Activated CD8-positive, alpha-beta memory T cell treated with anti-CD3 and anti-CD28 coated beads, Interleukin-2, amount 10 ng/mL, durations not matched to agents 7 days and 5 days (primary cell): ENCODE measurements at regions not wholly inside any gene's neighbourhood (a gene's known extent, or its start where the extent isn't known, plus 50 kb on each side); places are given as distances from the start of the nearest gene placed in this dataset.

Experiments used
- ATAC-seq: fragments of 150-1000 bp; cut with Tn5 transposase; one replicate; pipeline ENCODE4 v1.10.0; 2021; ENCODE audit warnings: moderate library complexity
- CTCF ChIA-PET: fragments of 350-600 bp; sonication (Branson Sonifier 250); formaldehyde crosslinking; loops from one replicate; lab custom pipeline; 2021; ENCODE audit warnings: antibody characterized with exemption; lab: Charles Lee
- DNase-seq: peaks from one replicate; pipeline ENCODE4 v3.0.0-alpha.2; 2020
- H3K27ac Mint-ChIP-seq: one replicate; pipeline ENCODE4 v1.8.0; 2021; ENCODE audit warnings: mild to moderate bottlenecking, mixed read lengths
- H3K27me3 Mint-ChIP-seq: one replicate; pipeline ENCODE4 v1.8.0; 2021; ENCODE audit warnings: mixed read lengths
- H3K36me3 Mint-ChIP-seq: one replicate; pipeline ENCODE4 v1.8.0; 2021; ENCODE audit warnings: mild to moderate bottlenecking, mixed read lengths
- H3K4me1 Mint-ChIP-seq: one replicate; pipeline ENCODE4 v1.8.0; 2021; ENCODE audit warnings: mixed read lengths
- H3K4me3 Mint-ChIP-seq: one replicate; pipeline ENCODE4 v1.8.0; 2021; ENCODE audit warnings: mild to moderate bottlenecking, moderate library complexity, mixed read lengths
- H3K9me3 Mint-ChIP-seq: one replicate; pipeline ENCODE4 v1.8.0; 2022; ENCODE audit warnings: low read depth, mixed read lengths

- CTCF ChIA-PET = no interaction called here
- ATAC-seq (no peak), DNase-seq (no peak)
- Mint-ChIP-seq H3K9me3 (peaks cover 4% of the 10 kb centered on the region), H3K4me3 (no peak overlapping the region), H3K4me1 (no peaks in the 10 kb centered on the region), H3K27me3 (no peaks in the 10 kb centered on the region), H3K27ac (no peak overlapping the region), H3K36me3 (no peaks in the 10 kb centered on the region)
These were observed 528.7 kb downstream of the TMA16 start for GRCh38 chr4:164023214-164023613.

DNA sequence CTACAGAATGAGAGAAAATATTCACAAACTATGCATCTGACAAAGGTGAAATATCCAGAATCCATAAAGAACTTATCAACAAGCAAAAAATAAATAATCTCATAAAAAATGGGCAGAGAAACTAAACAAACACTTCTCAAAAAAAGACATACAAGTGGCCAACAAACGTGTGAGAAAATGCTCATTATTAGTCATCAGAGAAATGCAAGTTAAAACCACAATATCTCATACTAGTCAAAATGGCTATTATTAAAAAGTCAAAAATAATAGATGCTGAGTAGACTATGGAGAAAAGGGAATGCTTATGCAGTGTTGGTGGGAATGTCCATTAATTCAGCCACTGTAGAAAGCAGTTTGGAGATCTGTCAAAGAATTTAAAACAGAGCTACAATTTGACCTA lies 533.3 kb downstream of the TMA16 start:
- no peak for DNase-seq
- H3K36me3 Mint-ChIP-seq = no peaks in the 10 kb centered on the region
- H3K9me3 Mint-ChIP-seq = no peaks in the 10 kb centered on the region
- H3K4me3 Mint-ChIP-seq = no peak overlapping the region
- H3K27me3 Mint-ChIP-seq = no peaks in the 10 kb centered on the region
- CTCF ChIA-PET = no interaction called here
- no peak for ATAC-seq
- no peaks in the 10 kb centered on the region for H3K4me1 Mint-ChIP-seq
- no peak overlapping the region for H3K27ac Mint-ChIP-seq

- Mint-ChIP-seq H3K36me3 (no peaks in the 10 kb centered on the region), H3K27ac (no peak overlapping the region), H3K4me1 (no peaks in the 10 kb centered on the region), H3K9me3 (peaks cover 10% of the 10 kb centered on the region), H3K4me3 (no peak overlapping the region), H3K27me3 (no peaks in the 10 kb centered on the region)
- DNase-seq (no peak), ATAC-seq (no peak)
- CTCF ChIA-PET = no interaction called here
These were observed 545.0 kb downstream of the TMA16 start for GRCh38 chr4:164039482-164039881.

DNA sequence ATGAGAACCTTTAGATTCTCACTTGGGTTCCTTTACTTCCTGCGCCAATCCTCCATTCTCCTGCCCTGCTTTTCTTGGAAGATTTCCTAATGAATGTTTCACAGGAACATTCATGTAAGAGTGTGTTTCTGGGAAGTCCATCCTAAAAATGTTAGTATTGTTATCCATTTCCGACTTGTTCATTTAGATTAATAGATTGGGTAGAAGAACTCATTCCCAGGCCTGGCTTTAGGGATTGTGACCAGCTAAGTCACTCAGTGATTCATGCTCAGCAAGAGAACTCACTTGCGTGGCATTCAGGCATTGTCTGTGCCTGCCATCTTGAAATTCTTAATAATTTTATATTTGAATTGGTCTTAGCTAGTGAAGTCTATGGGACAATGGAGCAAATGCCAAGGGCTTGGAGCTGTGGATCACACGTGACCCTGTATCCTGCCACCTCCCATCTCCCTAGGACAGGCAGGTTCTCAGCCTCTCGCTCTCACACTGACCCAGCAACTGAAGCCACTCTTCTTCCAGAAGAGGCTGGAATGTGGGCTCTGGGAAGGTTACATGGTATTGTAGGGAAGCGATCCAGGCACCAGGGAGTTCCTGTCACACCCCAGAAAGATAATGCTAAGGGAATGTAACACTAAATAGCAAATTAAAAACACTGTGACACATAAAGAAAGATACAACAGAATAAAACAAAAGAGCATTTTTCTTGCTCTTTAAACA lies 562.1 kb downstream of the TMA16 start:
- no peak for DNase-seq
- H3K4me1 Mint-ChIP-seq = no peaks in the 10 kb centered on the region
- CTCF ChIA-PET = no interaction called here
- no peak overlapping the region for H3K4me3 Mint-ChIP-seq
- H3K36me3 Mint-ChIP-seq = no peaks in the 10 kb centered on the region
- ATAC-seq = no peak
- H3K9me3 Mint-ChIP-seq = peaks cover 5% of the 10 kb centered on the region
- H3K27ac Mint-ChIP-seq = no peak overlapping the region
- no peaks in the 10 kb centered on the region for H3K27me3 Mint-ChIP-seq

- Mint-ChIP-seq H3K4me3 (no peak overlapping the region), H3K27me3 (no peaks in the 10 kb centered on the region), H3K27ac (no peak overlapping the region), H3K4me1 (no peaks in the 10 kb centered on the region), H3K36me3 (no peaks in the 10 kb centered on the region), H3K9me3 (peaks cover 5% of the 10 kb centered on the region)
- no peak for DNase-seq
- CTCF ChIA-PET = interaction anchor here (0.5 kb wide), 1 partner anchor 304 kb away, joined by 3 read pairs; no protein-coding TSS in a partner anchor
- ATAC-seq = no peak
These were observed 564.4 kb downstream of the TMA16 start for GRCh38 chr4:164058776-164059445.

DNA sequence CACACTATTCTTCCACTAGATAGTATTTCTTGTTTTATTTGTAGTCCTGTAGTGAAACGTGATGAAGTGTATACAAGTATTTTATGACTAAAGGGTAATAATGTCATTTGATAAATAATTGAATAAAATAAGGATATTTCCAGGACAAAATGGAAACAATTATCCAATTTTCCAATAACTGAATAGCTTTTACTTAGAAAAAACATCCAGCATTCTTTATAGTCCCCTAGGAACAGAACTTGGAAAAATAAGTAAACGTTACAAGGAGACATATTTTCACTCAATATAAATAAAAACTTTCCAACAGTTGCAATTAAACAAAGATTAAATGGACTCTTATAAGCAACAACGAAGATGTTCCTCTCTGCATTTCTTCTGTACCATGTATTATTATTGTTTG lies 566.0 kb downstream of the TMA16 start:
- no peak for ATAC-seq
- Mint-ChIP-seq H3K27ac (no peak overlapping the region), H3K27me3 (no peaks in the 10 kb centered on the region), H3K36me3 (no peaks in the 10 kb centered on the region), H3K9me3 (peaks cover 8% of the 10 kb centered on the region), H3K4me1 (no peaks in the 10 kb centered on the region), H3K4me3 (no peak overlapping the region)
- CTCF ChIA-PET = no interaction called here
- no peak for DNase-seq

- no peak for DNase-seq
- CTCF ChIA-PET = no interaction called here
- H3K27me3 Mint-ChIP-seq = no peaks in the 10 kb centered on the region
- no peaks in the 10 kb centered on the region for H3K36me3 Mint-ChIP-seq
- peaks cover 21% of the 10 kb centered on the region for H3K9me3 Mint-ChIP-seq
- H3K27ac Mint-ChIP-seq = no peak overlapping the region
- H3K4me3 Mint-ChIP-seq = no peak overlapping the region
- no peak for ATAC-seq
- no peaks in the 10 kb centered on the region for H3K4me1 Mint-ChIP-seq
These were observed 573.9 kb downstream of the TMA16 start for GRCh38 chr4:164068392-164068791.

GRCh38 chr4:164070625-164071024 lies 576.1 kb downstream of the TMA16 start:
- CTCF ChIA-PET = no interaction called here
- no peak for DNase-seq
- ATAC-seq = no peak
- Mint-ChIP-seq H3K4me1 (no peaks in the 10 kb centered on the region), H3K27ac (no peak overlapping the region), H3K9me3 (peaks cover 18% of the 10 kb centered on the region), H3K36me3 (no peaks in the 10 kb centered on the region), H3K4me3 (no peak overlapping the region), H3K27me3 (no peaks in the 10 kb centered on the region)

- no peak overlapping the region for H3K4me3 Mint-ChIP-seq
- H3K36me3 Mint-ChIP-seq = no peaks in the 10 kb centered on the region
- CTCF ChIA-PET = no interaction called here
- no peaks in the 10 kb centered on the region for H3K9me3 Mint-ChIP-seq
- no peaks in the 10 kb centered on the region for H3K27me3 Mint-ChIP-seq
- ATAC-seq (no peak), DNase-seq (no peak)
- H3K4me1 Mint-ChIP-seq = no peaks in the 10 kb centered on the region
- H3K27ac Mint-ChIP-seq = no peak overlapping the region
These were observed 586.9 kb downstream of the TMA16 start for GRCh38 chr4:164081371-164081770.

GRCh38 chr4:164081801-164082200 lies 587.3 kb downstream of the TMA16 start:
- Mint-ChIP-seq H3K27ac (no peak overlapping the region), H3K4me3 (no peak overlapping the region), H3K9me3 (no peaks in the 10 kb centered on the region), H3K36me3 (no peaks in the 10 kb centered on the region), H3K27me3 (no peaks in the 10 kb centered on the region), H3K4me1 (no peaks in the 10 kb centered on the region)
- ATAC-seq = no peak
- no peak for DNase-seq
- CTCF ChIA-PET = no interaction called here

DNA sequence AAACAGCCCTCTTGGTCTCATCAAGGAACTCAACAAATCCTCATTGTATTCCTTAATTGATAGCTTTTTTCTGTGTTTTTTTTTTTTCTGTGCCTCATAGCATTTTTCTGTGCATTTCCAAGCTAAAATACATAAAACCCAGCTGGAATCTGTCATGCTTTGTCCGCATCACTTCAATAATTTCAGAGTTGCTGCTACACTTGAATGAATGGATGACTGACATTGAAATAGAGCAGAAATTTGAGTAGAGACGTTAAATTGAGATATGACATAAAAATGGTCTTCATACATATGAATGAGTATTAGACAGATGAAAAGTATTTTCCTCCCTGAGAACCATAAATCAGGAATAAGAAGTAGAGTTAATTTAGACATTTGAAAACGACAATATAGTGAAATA lies 593.2 kb downstream of the TMA16 start:
- no peaks in the 10 kb centered on the region for H3K4me1 Mint-ChIP-seq
- H3K4me3 Mint-ChIP-seq = no peak overlapping the region
- no peak overlapping the region for H3K27ac Mint-ChIP-seq
- no peaks in the 10 kb centered on the region for H3K36me3 Mint-ChIP-seq
- H3K27me3 Mint-ChIP-seq = no peaks in the 10 kb centered on the region
- no peaks in the 10 kb centered on the region for H3K9me3 Mint-ChIP-seq
- DNase-seq (no peak), ATAC-seq (no peak)
- CTCF ChIA-PET = no interaction called here

GRCh38 chr4:164095313-164096110 lies 601.0 kb downstream of the TMA16 start:
- Mint-ChIP-seq H3K4me3 (no peak overlapping the region), H3K27me3 (no peaks in the 10 kb centered on the region), H3K27ac (no peak overlapping the region), H3K9me3 (no peaks in the 10 kb centered on the region), H3K4me1 (no peaks in the 10 kb centered on the region), H3K36me3 (no peaks in the 10 kb centered on the region)
- CTCF ChIA-PET = no interaction called here
- no peak for ATAC-seq
- DNase-seq = no peak

- Mint-ChIP-seq H3K27ac (no peak overlapping the region), H3K4me3 (no peak overlapping the region), H3K27me3 (no peaks in the 10 kb centered on the region), H3K36me3 (no peaks in the 10 kb centered on the region), H3K4me1 (no peaks in the 10 kb centered on the region), H3K9me3 (no peaks in the 10 kb centered on the region)
- DNase-seq (no peak), ATAC-seq (no peak)
- CTCF ChIA-PET = no interaction called here
These were observed 602.5 kb downstream of the TMA16 start for GRCh38 chr4:164096766-164097518.
